CD4-positive, alpha-beta T cell treated with Interleukin-4 for 1 hour (primary cell): ENCODE measurements at regions not wholly inside any gene's neighbourhood (a gene's known extent, or its start where the extent isn't known, plus 50 kb on each side); places are given as distances from the start of the nearest gene placed in this dataset.

ENCODE experiments used
- DNase-seq, 2 donors: peaks; one replicate each; pipeline ENCODE4 v3.0.0-alpha.2; 2020 to 2022

DNA sequence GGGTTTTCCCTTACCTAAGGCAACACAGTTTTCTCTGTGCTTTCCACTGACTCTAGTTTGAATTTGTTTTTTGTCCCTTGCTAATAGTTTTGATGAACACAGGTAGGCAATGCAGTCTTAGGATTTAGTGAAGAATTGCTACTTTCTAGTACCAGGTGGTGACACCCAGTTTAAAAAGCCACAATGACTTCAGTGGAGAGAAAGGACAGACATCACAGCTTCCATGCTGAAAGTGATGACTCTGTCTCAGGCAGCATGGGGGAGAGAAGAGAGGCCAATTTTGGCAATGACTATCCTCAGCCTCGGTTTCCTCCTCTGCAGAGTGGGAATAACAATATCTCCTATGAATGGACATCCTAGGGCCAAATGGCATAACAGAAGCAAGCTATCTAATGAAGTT is 118.8 kb downstream of the AXIN2 start:
- DNase-seq: no peak

DNA sequence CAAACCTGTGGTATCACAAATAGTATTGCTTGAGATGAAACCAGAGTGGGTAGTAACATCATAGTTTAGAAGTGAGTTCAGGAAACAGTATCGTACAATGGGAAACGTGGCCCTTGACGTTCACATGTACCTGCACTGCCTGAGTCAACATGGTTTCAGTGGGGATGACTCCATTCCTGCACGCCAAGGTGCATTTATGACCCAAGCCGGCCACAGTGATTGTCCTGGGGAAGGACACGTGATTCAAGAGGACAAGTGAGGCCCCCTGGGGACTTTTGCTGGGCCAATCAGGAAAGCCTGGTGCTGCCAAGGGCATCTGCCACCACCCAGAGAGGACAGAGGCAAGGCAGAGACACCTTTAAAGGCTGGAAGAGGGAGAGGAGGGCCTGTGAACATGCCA is 119.2 kb downstream of the AXIN2 start:
- no peak for DNase-seq

DNA sequence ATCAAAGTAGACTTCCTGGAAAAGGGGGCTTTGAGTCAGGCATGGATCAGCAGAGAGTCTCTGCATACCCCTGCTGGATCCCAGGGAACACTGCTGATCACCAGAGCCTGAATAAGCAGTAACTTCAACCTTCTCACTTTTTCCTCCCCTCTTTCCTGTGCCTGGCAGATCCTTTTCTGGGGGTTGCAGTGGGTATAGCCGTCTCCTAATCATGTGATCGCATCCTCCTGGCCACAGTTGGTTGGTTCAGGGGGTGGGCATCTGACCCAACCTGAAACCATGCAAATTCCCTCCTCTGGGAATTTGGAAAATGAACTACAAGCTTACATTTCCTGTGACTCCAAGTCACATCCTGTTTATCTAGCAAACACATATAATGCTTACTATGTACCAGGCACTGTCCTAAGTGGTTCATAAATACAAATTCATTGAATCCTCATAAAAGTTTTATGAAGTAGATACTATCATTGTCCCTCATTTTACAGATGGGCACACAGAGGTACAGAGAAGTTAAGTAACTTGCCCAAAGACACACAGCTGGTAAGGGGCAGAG is 120.3 kb downstream of the AXIN2 start:
- DNase-seq: no peak

DNA sequence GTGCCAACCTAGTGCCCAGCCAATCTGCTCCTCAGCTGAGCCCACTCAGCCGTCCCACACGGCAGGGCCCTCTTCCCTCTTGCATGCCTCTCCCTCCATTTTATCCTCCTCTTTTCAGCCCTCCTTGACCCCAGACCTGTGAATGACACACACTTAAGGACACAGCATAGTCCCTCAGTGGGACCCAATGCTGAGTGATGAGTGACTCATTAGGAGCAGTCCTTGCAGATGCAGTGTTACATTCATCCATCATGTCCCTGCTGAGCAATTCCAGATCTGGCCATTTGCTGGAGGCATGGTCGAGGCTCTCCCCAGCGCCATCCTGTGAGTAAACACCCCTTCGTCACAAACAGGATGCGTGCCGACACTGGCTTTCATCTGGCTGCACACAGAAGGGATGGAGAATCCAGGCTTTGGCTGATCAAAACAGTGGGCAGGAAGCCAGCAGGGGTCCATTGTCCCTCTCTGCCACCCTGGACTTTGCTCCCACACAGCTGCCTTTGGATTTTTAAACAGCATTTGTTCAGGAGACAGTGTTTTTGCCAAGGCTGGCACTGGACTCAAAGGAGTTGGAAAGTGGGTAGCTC is 122.6 kb downstream of the AXIN2 start:
- no peak for DNase-seq

DNA sequence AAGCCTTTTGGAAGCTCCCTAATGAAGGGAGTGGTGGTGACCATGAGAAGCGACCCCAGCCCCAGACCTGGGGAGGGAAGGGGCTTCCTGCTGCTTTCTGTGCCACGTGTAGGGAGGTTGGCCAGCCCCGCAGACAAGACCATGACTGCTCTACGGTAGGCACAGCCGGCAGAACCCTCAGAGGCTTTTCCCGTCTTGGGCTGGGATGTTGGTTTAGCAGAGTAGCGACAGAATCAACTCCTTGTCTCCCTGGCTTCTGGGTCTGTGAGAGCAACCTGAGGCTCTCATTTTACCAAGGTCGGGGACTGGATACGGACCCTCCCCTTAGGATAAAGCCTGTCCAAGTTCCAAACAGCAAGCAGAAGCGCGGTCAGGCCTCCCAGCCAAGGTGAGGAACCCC is 123.3 kb downstream of the AXIN2 start:
- no peak for DNase-seq

DNA sequence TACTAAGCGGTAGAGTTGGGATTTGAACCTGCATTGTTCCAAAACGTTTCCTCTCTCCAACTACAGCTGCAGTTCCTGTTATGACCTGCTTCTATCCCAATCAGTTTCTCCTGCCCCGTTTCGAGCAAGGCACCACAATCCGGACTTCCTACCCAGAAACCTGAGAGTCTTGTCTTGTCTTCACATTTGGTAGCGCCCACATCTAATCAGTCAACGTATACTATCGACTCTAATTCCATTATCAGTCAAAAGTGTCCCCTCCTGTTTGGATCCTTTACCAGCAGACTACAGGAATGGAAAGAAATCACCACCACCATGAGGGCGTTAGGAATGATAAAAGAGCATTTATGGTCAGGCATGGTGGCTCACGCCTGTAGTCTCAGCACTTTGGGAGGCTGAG is 124.6 kb downstream of the AXIN2 start:
- DNase-seq: no peak

DNA sequence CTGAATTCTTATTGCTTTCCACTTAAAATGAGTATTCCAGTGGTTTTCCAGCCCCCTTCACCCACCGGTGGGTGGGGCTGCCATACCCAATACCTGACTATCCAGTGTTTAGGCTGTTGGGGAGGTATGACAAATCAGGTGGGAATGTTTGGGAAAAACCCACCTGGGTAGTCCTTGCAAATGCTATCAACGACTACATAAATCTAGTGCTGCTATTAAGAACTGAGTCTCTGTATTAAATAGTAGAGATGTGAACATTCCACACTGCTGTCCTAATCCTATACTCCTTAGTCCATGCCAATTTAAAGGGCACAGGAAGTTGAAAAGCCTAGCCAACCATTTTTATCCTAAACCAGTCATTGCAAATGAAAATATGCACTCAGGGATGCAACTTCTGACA is 126.6 kb downstream of the AXIN2 start:
- DNase-seq: no peak

DNA sequence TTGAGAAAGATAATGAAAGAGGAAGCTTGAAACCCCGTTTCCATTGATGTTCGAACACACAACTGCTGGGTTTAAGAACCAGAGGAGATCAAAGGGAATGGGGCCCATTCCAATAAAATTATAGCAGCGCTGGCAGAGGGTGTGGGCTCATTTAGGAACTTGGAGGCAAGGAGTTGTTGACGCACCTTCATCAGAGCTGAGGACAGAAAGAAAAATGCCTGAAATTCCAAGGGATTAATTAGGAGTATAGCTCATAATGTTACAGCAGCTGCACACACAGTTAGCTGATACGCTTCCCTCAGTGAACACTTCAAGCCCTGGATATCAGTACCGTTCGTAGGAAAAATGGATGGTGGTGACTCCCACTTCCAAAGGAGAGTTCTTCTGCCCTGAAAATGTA is 127.2 kb downstream of the AXIN2 start:
- DNase-seq: no peak

DNA sequence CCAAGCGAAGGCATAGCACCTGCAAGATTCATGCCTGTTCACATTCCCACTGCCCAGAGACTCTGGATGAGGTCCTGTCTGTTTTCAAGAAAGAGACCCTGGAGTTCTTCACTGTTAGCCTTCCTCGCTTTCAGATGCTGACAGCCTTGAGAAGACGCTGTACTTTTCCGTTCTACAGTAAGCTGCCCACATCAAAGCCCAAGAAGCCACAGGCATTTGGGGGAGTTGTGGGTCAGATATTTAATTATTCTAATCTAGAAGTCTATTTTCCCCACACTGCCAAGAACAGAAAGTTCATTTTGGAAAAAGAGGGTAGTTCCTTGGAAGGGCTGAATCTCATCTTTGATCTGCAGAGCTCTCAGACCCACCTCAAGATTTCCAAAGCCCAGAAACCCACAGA is 127.9 kb downstream of the AXIN2 start:
- DNase-seq: peak in 1 of 2 donors; percentile 8

DNA sequence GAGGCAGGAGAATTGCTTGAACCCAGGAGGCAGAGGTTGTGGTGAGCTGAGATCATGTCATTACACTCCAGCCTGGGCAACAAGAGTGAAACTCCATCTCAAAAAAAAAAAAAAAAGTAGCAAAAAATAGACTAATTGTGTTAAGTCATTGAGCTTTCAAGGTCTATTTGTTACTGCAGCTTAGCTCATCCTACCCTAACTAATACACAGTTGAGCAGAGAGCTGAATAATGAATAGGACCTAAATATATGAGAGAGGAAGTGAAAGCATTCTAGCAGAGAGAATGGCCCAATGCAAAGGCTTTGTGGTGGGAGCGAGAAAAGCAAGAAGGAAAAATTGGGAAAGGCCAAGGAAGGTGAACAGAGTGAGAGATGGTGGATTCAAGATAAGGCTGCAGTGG is 128.3 kb downstream of the AXIN2 start:
- no peak for DNase-seq

DNA sequence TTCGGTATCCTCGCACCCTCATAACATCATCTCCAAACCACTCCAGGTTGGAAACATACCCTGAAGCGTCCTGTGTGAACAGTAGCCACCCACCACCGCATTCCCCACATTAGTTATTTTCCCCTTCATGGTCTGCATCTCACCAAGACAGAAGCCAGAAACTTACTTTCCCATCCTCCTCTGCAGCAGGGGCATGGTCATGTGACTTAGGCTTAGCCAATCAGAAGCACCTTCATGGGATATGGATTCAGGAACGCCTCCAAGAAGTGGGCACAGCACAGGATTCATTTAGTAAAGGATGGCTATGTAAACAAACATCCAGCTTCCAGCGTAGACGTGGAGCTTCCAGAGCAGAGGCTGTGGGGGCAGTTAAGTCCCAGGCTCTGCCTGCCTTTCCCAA is 130.3 kb downstream of the AXIN2 start:
- DNase-seq: no peak

DNA sequence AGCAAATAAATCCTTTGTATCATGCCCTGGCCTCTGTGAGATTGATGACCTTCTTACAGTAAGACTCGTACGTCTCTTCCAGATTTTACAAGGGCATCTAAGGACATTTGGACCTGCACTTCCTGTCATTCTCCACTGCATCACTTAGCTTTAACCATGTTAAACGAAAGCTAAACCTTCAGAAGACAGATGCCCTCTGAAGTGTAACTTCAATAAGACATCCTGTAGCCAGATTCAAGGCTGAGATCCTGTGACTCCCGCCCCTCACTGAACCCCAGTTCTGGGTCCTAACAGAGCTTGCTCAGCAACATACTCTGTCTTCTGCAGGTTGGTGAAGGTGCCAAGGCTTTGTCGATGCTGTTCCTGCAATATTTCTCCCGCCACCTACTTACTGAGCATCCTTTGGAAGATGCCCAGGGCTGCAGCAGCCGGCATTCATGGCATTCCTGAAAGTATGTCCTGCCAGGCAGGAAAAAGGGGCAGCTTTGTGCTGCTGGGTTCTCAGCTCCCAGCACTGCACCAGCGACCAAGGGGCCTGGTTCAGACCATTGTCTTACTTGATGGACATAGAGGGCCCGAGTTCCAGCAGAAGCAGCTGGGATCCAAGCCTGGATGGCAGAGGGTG is 131.1 kb downstream of the AXIN2 start:
- DNase-seq: no peak

DNA sequence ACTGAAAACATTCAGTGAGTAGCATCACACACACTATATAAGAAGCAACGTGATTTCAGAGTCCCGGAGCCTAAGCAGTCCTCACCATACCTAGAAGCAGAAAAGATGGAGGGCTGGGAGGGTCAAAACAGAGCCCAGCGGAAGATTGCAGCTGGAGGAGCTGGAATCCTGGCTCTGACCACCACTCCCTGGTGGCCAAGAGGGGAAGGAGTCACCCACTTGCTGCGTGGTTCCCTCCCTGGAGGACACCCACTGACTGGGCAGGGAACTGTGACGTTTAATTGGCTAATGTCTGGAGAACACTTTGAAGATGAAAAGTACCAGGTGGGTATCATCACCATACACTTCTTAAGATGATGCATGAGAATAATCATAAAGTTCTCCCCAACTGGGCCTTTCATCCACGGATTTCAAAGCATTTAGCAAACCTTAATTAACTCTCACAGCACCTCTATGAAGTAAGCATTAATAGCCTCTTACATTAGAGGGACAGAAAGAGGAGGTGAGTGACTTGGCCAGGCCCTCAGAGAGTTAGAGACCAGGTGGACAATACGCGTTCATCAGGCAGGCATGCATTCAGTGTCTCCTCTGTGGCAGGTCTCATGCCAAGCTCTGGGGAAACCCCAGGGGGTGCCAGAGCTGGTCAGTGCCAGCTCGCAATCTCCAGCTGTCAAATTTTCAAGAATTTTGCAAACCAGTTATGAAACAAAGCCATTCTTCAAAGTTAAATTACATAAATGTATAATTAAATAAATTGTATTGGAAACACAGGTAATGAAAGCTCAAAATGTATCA is 137.9 kb downstream of the AXIN2 start:
- DNase-seq: no peak

DNA sequence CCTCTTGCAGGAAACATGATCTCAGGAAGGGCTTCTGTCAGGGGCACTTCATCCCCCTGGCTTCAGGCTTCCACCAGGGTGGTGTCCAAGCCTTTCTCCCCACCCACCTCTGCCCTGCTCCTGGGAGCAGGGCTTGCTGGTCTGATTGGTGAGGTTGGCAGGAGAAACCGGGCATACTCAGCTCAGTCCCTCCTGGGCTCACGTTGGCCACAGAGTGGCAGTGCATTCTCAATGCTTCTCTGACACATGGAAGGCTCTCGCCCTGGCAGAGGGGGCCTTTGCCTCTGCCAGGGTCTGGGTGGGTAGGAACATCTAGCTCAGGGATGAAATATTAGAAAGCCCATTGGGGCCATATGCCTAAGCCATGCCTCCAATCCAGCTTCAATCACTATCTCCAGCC is 142.8 kb downstream of the AXIN2 start:
- no peak for DNase-seq

DNA sequence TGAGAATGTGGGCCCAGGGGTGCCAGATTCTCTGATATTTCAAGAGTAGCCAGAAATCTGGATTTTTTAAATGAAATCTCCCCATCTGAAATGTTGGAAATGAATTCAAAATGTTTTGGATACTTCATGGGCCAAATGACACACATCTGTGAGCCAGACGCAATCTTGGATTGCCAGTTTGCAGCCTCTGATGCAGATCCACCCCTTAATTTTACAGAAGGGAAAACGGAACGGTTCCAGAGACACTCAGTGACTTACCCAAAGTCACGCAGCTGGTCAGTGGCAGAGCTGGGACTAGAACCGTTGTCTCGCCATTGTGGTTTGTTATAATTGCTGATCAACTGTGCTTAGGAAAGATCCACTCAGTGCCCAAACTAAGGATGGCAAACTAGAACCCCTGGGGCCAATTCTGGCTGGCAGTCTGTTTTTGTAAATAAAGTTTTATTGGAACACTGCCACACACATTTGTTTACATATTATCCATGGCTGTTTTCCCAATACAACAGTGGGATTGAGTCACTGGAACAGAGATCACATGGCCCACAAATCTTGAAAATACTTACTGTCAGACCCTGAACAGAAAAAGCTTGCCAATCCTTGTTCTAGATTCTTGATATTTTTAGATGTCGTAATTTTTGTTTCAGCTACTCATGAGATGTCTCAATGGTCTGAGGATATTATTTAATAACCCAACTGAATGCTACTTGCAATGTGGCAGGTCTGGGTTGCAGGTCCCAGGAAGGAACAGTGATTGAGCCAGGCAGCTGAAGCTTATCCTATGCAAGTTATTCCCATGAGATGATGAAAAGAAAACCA is 143.8 kb downstream of the AXIN2 start:
- DNase-seq: no peak

DNA sequence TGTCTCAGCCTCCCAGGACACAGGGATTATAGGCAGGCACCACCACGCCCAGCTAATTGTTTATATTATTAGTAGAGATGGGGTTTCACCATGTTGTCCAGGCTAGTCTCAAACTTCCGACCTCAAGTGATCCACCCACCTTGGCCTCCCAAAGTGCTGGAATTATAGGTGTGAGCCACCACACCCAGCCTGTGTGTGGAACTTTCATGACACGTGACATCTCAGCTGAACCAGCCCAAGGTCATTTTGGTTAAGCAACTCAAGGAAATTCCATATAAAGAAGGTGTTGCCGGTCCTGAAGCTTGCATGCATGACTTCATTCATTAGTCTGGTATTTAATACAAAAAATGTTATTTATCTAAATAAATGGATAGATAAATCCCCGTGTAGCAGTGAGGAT is 145.5 kb downstream of the AXIN2 start:
- DNase-seq: no peak

DNA sequence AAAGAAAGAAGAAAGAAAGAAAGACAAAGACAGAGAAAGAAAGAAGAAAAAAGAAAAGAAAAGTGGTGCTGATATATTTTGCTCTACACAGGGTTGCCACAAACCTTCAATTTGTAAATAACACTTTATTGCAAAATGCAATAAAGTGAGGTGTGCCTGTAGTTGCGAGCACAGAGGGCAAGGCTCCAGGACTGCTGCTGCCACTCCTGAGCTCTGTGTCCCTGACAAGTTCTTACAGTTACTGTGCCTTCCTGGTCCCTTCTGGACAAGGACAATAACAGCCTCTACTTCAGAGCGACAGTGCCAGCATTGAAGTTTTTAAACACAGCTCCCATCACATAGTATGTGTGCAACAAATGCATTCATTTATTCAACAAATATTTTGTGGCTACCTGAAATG is 148.1 kb downstream of the AXIN2 start:
- DNase-seq: no peak

DNA sequence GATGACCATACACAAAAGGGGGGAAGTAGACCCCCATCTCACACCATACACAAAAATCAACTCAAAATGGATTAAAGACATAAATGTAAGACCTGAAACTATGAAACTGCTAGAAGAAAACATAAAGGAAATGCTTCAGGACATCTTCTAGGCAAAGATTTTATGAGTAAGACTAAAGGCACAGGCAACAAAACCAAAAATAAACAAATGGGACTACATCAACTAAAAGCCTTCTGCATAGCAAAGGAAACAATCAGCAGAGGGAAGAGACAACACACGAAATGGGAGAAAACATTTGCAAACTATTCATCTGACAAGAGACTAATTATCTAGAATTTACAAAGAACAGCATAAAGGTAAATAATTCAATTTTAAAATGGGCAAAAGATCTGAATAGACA is 152.1 kb downstream of the AXIN2 start:
- no peak for DNase-seq

DNA sequence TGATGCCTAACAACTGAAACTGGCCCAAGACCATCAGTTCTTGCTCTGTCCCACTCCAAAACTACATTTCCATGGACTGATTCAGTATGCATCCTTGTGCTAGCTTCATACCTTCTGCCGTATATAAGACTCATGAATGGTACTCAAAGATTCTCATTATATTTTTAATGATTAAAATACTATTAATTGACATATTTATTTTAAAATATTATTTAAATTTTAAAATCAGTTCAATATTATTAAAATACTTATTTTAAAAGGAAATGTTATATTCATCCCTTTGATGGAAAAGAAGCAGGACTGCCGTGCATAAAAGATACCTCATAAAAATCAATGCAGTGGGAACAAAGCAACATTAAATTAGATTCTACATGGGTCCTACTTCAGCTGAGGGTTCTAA is 153.4 kb downstream of the AXIN2 start:
- no peak for DNase-seq

DNA sequence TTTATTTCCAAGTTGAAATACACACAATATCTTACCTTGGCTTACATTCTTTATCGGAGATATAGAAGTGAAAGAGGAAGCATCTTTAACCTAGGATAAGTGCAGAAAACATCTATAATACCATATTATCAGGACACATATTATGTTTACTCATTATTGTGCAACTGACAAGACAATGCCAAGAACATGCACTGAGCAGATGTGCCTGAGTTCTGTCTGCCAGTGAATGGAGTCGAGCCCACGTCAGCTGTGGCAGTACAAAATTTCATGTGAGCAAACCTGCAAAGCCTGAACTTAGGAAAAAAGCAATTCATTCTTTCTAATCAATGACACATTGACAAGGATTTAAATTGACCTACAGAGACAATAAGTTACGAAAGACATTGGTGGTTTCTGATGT is 154.4 kb downstream of the AXIN2 start:
- no peak for DNase-seq

DNA sequence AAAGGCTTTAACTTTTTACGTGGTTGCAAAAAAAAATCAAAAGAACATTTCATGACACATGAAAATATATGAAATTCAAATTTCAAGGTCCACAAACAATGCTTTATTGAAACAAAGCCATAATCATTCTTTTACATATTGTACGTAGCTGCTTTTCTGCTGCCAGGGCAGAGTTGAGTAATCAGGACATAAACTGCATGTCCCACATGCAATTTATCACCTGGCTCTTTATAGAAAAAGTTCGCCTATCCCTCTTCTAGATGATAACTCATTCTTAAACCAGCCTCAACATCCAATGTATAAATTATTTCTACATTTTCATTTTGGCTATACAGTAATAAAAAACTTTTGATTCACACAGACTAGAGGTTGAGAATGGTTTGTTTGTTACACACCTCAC is 154.9 kb downstream of the AXIN2 start:
- DNase-seq: no peak

DNA sequence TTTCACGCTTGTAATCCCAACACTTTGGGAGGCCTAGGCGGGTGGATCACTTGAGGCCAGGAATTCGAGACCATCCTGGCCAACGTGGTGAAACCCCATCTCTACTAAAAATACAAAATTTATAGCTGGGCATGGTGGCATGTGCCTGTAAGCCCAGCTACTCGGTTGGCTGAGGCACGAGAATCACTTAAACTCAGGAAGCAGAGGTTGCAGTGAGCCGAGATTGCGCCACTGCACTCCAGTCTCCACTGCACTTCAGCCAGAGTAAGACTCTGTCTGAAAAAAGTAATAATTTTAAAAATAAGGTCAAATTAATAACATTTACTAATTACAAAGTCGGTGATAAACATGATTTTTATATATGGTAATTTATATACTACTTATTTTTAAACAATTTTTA is 155.9 kb downstream of the AXIN2 start:
- DNase-seq: no peak

DNA sequence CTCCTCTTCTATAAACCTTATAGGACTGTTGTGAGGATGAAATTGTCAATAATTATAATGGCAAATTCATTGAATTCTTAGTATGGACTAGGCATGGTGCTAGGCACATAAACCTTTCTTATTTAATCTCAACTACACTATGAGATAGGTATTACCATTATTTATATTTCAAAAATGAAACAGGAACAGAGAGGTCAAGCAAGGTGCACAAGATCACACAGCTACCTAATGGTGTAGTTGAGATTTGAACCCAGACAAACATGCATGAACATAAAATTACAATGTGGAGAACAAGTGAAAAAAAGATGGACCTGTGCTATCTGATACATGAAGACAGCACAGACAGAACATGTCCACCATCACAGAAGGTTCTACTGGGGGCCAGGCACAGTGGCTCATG is 156.7 kb downstream of the AXIN2 start:
- DNase-seq: no peak
